ENCODE measurements at regions not wholly inside any gene's neighbourhood (a gene's known extent, or its start where the extent isn't known, plus 50 kb on each side); places are given as distances from the start of the nearest gene placed in this dataset.

GRCh38 chr16:75801307-75801706 lies 75.0 kb upstream of the CPHXL start:
- H3K4me3 ChIP-seq = no peak overlapping the region
- TF ChIP-seq, protein P1, sequence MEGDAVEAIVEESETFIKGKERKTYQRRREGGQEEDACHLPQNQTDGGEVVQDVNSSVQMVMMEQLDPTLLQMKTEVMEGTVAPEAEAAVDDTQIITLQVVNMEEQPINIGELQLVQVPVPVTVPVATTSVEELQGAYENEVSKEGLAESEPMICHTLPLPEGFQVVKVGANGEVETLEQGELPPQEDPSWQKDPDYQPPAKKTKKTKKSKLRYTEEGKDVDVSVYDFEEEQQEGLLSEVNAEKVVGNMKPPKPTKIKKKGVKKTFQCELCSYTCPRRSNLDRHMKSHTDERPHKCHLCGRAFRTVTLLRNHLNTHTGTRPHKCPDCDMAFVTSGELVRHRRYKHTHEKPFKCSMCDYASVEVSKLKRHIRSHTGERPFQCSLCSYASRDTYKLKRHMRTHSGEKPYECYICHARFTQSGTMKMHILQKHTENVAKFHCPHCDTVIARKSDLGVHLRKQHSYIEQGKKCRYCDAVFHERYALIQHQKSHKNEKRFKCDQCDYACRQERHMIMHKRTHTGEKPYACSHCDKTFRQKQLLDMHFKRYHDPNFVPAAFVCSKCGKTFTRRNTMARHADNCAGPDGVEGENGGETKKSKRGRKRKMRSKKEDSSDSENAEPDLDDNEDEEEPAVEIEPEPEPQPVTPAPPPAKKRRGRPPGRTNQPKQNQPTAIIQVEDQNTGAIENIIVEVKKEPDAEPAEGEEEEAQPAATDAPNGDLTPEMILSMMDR (IDR thresholded peaks at IDR 0.05) = no peak
- TF ChIP-seq EP300 (IDR thresholded peaks at IDR 0.05) (no peak), POLR2A (IDR thresholded peaks at IDR 0.05) (no peak)
- H3K27ac ChIP-seq = no peak overlapping the region
- peaks cover 2% of the 10 kb centered on the region for H3K4me1 ChIP-seq (ENCODE audit: insufficient read depth)
- intact Hi-C loops (cut with DNase I) = no loop called here
- H3K27me3 ChIP-seq = no peaks in the 10 kb centered on the region
- H3K9me3 ChIP-seq = no peaks in the 10 kb centered on the region
- no peak for DNase-seq
- 19 to 23% (median 21%) methylated on average over 3 of the region's 3 CpGs for WGBS, 3 donors
- H3K36me3 ChIP-seq = no peaks in the 10 kb centered on the region

DNA sequence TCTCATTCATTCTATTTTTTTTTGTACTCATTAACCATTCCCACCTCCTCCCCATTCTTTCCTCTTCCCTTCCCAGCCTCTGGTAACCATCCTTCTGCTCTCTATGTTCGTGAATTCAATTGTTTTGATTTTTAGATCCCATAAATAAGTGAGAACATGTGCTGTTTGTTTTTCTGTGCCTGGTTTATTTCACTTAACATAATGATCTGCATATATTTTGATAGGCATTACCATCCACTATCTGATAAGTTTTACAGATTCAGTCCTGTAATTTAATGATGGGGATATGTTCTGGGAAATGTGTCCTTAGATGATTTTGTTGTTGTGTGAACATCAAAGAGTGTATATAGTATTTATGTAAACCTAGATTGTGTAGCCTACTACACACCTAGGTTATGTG lies 77.5 kb upstream of the CPHXL start:
- Histone ChIP-seq H3K36me3 (no peaks in the 10 kb centered on the region), H3K27me3 (no peaks in the 10 kb centered on the region), H3K27ac (no peak overlapping the region), H3K4me3 (no peak overlapping the region), H3K9me3 (no peaks in the 10 kb centered on the region), H3K4me1 (ENCODE audit: insufficient read depth) (peaks cover 2% of the 10 kb centered on the region)
- intact Hi-C loops (cut with DNase I) = no loop called here
- WGBS, 3 donors = 58 to 66% (median 59%) methylated on average over 1 of the region's 1 CpG
- TF ChIP-seq POLR2A (IDR thresholded peaks at IDR 0.05) = no peak
- TF ChIP-seq EP300 (IDR thresholded peaks at IDR 0.05) = no peak
- TF ChIP-seq, protein P1 (IDR thresholded peaks at IDR 0.05) = no peak
- no peak for DNase-seq

GRCh38 chr16:75804368-75804767 lies 78.1 kb upstream of the CPHXL start:
- Histone ChIP-seq H3K36me3 (no peaks in the 10 kb centered on the region), H3K27ac (no peak overlapping the region), H3K9me3 (no peaks in the 10 kb centered on the region), H3K27me3 (no peaks in the 10 kb centered on the region), H3K4me1 (ENCODE audit: insufficient read depth) (peaks cover 2% of the 10 kb centered on the region), H3K4me3 (no peak overlapping the region)
- no peak for DNase-seq
- intact Hi-C loops (cut with DNase I) = no loop called here
- TF ChIP-seq, protein P1 (IDR thresholded peaks at IDR 0.05) = no peak
- no peak for TF ChIP-seq POLR2A (IDR thresholded peaks at IDR 0.05)
- no peak for TF ChIP-seq EP300 (IDR thresholded peaks at IDR 0.05)
- WGBS, 3 donors = 53 to 77% (median 60%) methylated on average over 3 of the region's 3 CpGs

DNA sequence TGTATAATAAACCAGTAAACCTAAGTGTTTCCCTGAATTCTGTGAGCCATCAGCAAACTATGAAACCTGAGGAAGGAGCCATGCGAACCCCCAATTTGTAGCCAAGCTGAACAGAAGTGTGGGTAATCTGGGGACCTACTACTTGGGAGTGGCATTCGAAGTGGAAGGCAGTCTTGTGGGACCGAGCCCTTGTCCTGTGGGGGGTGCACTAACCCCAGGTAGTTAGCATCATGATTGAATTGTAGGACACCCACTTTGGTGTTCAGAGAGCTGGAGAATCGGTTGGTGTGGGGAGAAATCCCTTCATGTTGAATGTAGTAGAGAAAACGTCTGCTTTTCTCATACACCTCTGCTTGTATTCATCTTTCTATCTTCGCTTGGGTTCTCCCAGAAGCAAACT lies 79.7 kb upstream of the CPHXL start:
- Histone ChIP-seq H3K27me3 (no peaks in the 10 kb centered on the region), H3K4me1 (ENCODE audit: insufficient read depth) (no peaks in the 10 kb centered on the region), H3K27ac (no peak overlapping the region), H3K9me3 (no peaks in the 10 kb centered on the region), H3K4me3 (no peak overlapping the region), H3K36me3 (no peaks in the 10 kb centered on the region)
- WGBS, 3 donors = 85 to 88% (median 86%) methylated on average over 6 of the region's 6 CpGs
- intact Hi-C loops (cut with DNase I) = no loop called here
- no peak for DNase-seq
- TF ChIP-seq, protein P1 (IDR thresholded peaks at IDR 0.05) = no peak
- TF ChIP-seq EP300 (IDR thresholded peaks at IDR 0.05) (no peak), POLR2A (IDR thresholded peaks at IDR 0.05) (no peak)

- Histone ChIP-seq H3K4me1 (ENCODE audit: insufficient read depth) (no peaks in the 10 kb centered on the region), H3K27me3 (no peaks in the 10 kb centered on the region), H3K27ac (no peak overlapping the region), H3K4me3 (no peak overlapping the region), H3K36me3 (no peaks in the 10 kb centered on the region), H3K9me3 (no peaks in the 10 kb centered on the region)
- no peak for DNase-seq
- intact Hi-C loops (cut with DNase I) = no loop called here
- TF ChIP-seq EP300 (IDR thresholded peaks at IDR 0.05) (no peak), POLR2A (IDR thresholded peaks at IDR 0.05) (no peak)
- TF ChIP-seq, protein P1 (IDR thresholded peaks at IDR 0.05) = no peak
- 84 to 94% (median 91%) methylated on average over 9 of the region's 9 CpGs for WGBS, 3 donors
These were observed 80.2 kb upstream of the CPHXL start for GRCh38 chr16:75806487-75806886.
